NCI-H1436 (cell line): ENCODE measurements at regions not wholly inside any gene's neighbourhood (a gene's known extent, or its start where the extent isn't known, plus 50 kb on each side); places are given as distances from the start of the nearest gene placed in this dataset.

ENCODE experiments used
- DNase-seq: peaks from one replicate; lab custom pipeline; 2025; lab: John Stamatoyannopoulos, UW

DNA sequence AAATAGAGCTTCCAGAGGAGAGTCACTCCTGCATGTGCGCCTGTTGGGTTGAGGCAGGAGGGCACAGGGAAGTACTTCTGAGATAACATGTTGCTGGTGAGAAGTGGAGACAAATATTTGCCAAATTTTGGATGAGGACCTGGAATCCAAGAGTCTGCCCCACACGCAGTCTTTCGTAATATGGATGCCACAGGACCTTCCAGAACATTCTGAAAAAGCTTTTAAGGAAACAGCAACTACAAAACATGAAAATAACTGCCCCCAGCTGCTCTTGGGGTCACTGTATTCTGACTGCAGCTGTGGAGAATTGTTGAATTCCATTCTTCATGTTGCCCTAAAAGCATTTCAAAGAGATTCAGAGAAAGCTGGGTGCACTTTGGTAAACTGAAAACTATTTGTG is 227.5 kb downstream of the C1D start:
- DNase-seq: no peak

DNA sequence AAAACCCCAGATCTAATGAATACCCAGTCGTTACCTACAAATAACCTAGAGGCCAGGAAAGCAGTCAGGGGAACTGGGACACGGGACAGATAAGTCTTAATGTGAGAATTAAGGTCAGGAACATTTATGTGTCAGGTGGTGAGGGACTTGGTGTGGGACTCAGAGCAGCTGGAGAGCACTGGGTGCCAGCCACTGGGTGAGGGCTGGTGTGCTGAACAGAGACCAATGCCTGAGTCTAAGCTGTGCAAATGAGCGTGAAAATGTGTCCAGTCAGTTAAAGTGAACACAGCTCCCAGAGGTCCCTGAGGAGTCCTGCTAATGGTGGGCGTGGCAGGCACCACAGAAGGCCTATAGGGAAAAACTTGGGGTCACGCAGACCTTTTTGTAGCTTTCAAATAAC is 225.9 kb downstream of the C1D start:
- no peak for DNase-seq

DNA sequence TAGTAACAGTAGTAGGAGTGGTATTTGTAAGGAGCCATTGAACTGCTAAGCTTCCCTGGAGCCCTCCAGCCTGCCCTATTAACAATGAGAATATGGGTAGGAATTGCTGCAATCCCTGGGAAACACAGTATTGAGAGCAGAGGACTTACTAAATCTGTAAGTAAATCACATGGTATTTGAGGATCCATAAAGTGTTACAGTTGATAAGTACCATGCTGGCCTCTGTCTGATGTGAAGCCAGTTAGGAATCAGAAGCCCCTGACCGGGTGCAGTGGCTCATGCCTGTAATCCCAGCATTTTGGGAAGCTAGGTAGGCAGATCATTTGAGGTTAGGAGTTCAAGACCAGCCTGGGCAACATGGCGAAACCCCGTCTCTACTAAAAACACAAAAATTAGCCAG is 224.6 kb downstream of the C1D start:
- no peak for DNase-seq

DNA sequence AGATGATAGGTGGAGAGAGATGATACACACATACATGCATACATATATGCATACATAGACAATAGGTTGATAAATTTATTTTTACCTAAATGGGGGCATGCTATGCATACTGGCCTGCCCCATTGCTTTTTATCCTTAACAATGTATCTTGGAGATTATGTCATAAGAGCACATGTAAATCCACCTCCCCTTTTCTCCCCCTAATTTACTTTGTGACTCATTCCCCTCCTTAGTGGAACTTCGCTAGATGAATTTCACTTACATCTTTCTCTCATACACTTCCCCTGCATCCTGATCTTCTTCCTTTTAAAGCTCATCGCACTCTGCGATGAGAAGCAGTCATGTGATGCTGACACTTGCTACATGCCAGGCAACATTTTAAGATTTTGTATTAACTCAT is 223.6 kb downstream of the C1D start:
- no peak for DNase-seq

DNA sequence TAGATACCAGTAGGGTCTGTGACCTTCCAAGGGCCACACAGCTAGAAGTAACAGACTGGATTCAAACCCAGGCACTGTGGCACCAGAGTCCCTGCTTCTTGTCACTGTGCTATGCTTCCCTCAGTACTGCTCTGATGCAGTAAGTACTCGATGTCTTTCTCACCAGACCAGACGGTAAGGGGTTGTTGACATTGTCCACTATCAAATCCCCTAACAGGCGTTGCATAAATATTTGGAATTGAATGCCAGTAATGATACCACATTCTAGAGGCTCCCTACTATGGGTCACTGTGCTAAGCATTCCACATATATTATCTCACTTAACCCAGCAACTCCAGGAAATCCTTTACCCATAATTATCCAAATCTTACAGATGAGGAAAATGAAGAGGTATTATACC is 223.1 kb downstream of the C1D start:
- DNase-seq: no peak

DNA sequence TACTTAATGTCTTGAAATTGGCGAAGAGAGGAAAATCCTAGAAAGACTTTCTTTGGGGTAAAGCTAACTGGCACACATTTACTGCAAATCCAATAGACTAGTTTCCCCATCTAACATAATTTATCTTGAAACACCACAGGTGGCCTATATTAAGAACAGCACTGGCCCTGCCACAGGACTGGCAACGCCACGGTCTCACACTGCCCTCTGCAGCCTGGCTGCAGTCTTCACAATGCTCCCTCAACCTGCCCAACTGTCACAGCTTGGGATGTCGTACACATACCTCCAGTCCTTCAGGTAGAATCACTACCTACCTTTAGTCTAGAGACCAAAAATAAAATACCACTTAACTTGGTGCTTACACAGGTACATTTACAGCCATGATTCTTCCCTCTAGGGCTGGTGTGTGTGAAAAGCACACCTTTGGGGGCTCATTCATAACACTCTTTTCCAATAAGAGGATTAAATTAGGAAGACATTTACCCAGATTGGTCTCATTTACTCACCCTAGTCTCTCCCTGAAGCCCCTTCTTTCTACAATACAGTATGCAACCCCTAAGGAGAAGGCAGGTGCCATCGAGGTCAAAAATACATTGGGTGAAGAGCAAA is 222.2 kb downstream of the C1D start:
- DNase-seq: peak; percentile 32

DNA sequence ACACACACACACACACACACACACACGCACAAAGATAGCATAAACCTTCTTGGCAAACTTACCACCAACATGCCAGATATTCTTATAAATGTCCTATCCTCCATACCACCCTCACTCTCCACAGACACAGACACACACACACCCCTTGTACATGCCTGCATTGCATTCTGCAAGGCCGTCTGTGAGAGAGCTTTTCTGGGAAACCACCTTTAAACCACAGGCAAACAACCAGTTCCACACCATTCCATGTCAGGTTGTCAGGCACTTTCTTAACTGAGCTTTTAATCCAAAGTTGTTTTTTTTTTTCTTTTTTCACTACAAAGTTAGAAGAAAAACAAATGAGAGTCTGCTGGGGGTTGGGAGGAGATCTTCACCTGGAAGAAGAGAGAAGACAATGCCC is 221.1 kb downstream of the C1D start:
- no peak for DNase-seq

DNA sequence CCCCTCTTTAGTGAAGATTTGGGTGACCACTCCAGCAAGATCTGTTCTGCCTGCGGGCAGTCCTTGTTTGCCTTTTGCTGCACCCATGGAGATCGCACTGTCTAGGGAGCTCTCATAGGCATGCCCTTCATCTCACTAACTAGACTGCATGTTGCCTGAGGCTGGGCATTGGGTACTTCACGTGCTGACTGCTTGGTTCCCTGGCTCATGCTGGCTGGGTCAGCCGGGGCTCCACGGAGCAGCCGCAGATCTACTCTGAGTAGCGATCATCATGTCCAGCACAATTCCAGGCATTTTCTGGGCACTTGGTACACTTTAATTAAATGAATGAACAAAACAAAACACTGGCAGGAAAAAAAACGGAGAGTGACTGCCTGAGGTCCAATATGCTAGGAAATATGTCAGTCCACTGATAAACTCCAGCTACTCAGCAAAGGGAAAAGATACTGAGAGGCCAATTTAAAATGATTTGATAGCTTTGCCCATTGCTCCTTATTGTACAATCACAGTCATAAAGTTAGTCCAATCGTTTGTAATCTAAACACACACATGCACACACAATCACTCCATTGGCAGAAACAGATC is 220.3 kb downstream of the C1D start:
- no peak for DNase-seq

GRCh38 chr2:67844024-67844540 is 218.7 kb downstream of the C1D start:
- no peak for DNase-seq

DNA sequence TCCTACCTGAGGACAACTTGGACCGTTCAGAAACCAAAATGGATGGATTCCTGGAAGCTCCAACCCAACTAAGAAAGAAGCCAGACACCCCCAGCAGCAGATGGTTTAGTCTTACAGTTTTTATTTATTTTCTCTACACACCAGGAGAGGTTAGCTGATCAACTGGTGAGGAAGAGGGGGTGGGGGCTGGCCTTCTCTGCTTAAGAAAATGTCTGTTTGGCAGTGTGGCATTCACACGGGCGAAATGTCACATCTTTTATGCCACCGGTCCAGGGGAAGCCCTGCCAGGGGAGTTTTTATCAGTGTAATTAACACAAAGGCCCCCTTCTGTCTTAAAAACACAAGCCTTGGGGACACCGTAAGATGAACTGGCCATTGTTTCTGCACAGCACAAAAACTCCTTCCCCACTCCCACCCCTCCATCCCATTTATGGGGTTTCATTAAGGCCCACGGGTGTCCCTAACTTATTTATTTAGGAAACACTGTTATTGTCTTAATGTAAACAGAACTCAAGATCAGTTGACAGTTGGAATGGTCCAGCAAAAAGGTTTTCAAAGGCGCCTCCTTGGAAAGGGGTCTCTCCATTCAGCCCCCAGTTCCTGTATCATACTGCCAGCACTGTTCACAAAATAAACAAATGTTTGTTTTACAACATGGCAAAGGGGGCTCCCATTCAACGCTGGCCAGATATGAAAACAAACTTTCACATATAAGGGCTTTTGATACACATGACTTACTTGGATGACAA is 217.0 kb downstream of the C1D start:
- no peak for DNase-seq

DNA sequence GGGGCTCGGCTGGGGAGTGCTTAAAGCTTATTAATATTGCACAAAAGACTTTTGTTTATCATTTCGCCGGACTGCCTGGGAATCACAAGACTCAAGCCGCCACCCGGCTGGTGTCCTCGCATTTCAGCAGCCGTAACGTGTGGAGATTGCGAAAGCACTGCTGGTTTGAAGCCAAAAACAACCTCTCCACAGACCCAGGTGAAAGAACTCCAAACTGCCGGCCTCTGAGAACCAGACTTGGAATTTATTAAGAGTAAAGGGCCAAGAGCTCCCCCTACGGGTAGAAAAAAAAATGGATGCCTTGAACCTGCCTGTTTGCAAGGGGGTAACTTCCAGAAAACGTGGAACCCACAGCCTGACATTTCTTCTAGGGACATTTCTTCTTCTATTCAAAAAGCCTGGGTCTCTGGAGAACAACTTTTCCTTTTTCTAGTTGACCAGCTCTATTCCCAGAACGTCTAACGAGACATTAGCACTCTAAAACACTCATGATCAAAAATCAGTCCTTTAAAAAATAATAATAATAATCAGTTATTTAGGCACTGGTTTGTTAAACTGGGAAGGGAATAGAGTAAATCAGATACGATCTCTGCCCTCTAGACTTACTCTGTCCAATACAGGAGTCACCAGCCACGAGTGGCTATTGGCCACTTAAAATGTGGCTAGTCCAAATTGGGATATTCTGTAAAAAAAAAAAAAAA is 216.3 kb downstream of the C1D start:
- peak; percentile 91 for DNase-seq

DNA sequence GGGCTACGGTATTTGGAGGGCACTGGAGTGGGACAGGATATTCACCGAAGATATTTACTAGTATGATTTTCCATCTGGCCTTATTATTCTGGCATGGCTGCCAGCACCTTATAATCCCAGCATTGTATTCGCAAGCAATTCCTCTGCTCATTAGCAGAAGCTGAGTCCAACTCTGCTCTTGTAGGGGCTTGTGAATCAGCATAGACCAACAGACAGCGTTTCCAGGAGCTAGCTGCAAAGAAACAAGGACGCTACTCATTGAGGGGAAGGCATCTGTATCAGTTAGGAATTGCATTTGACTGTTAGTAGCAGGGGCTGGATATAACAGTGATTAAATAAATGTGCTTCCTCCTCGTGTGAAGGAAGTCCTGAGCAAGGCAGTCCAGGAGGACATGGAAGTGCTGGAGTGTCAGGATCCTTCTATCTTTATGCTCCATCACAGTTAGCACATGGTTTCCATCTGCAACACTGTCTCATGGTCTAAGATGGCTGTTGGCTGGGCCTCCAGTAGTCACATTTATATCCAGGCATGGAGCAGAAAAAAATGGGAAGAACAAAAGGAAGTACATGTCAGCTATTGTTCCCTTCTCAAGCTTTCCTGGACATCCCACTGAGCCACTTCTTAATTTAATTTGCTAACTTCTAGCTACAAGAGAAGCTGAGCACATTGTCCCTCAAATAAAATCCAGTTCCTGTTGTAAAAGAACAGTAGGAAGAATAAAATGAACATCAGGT is 214.1 kb downstream of the C1D start:
- DNase-seq: no peak

- no peak for DNase-seq
Observed at GRCh38 chr2:67851016-67851415, 211.8 kb downstream of the C1D start.

DNA sequence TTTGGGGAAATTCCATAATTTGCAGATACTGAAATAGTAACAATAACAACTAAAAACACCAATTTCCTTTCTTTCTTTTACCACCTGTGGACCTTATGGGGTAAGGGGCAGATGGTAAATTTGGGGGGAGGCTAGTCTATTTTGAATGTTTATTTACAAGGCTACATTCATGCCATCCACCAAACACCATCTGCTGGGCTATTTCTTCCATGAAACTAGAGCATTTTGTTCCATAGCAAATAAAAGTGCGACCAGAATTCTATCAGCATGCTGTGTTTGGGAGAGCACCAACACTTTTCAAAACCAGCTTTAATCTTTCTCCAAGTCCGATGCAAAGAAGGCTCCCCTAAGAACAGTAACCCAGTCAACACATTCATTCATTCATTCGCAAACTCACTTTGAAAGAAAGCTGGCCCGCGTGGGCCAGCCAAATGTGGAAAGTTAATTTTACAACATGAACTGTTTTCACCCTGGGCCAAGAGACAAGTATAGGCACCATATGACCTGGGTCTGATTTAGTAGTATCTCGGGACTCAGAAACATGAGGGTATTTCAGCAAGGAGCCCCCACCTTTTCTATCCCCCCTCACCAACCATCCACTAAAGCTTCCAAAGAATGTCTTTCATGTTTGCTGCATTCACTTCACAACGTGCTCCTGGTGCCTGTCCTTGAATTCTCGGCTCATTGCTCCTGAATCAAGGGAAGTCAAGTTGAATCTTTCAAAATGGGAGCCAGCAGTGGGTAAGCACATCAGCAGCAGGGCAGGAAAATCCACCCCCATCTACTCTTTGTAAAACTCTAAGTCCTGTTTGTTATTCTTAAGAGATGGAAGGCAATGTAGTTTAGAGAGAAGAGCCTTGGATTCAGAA is 210.6 kb downstream of the C1D start:
- no peak for DNase-seq

GRCh38 chr2:67854103-67854743 is 208.6 kb downstream of the C1D start:
- DNase-seq: no peak

DNA sequence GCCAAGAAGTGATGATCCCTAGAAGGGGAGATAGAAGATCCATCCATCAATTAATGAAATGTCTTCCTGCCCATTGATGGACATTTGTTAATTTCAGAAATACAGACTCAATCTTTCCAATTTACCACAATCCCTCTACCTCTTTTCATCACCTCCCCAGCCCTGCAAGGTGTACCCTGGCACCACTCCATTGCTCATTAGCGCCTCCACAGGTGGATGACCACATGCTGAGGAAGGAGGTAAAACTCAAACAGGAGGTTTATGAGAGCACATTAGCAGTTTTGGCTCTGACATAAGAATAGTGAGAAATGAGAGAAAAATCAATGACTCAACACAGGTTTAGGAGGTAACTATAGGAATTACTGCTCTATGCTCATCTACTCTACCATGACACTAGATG is 208.0 kb downstream of the C1D start:
- no peak for DNase-seq

GRCh38 chr2:67856866-67857265 is 205.9 kb downstream of the C1D start:
- DNase-seq: no peak

DNA sequence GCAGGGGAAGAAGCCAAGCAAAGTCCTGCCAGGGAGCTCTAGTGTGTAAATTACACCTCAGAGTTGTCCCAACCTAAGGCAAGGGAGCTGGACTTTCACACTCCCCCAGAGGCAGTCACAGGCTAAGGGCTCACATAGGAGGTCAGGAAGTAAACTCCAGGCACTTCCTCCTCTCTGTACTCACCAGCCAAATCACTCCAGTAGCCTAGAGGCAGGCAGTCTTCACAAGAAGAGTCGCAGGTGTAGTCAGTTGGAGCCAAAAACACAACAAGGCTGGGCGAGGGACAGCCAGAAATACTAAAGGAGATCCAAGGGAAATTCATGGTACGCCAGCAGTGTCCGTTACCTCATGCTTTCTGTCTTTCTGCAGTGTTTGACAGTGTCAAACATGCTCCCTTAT is 205.0 kb downstream of the C1D start:
- DNase-seq: no peak

GRCh38 chr2:67858886-67859285 is 203.9 kb downstream of the C1D start:
- no peak for DNase-seq

DNA sequence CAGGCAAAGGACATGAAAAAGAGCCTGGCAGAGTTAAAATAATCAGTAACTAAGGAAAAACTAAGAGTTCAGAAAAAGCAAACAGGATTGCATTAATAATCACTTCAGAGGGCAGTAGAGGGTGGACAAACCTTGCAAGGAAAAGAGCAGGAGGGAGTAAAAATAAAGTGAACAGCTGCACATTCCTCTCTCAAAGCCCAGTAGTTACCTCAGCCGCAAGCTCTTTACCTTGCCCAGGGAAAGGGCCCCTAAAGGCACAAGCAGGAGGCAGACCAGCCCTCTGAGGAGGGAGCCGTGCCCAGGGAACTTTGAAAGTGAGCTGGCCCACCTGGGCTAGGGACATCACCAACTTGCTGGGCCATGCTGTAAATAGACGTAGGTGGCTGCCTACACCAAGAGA is 196.9 kb downstream of the C1D start:
- no peak for DNase-seq

GRCh38 chr2:67867735-67868134 is 195.1 kb downstream of the C1D start:
- no peak for DNase-seq
